ENCODE measurements at regions not wholly inside any gene's neighbourhood (a gene's known extent, or its start where the extent isn't known, plus 50 kb on each side); places are given as distances from the start of the nearest gene placed in this dataset.

DNA sequence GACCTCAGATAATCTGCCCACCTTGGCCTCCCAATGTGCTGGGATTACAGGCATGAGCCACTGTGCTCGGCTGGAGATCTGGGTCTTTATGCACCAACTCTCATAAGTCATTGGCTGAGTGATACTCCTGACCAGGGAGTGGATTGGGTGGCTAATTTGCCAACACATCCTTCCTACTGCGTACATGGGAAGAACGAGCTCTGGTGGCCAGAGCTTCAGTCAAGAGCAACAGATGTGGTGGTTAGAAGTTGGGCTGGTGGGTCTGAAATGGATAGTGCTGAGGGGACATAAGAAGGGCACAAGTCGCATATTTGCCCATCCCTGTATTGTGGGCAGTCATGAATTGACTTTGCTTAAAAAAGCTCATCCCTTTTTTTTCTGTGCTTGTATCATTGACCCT is 74.1 kb upstream of the AMPD3 start:
- Histone ChIP-seq H3K36me3 (ENCODE audit: control insufficient read depth, insufficient read depth, low read length) (no peaks in the 10 kb centered on the region), H2AK9ac (replicated peaks; ENCODE audit: low read depth, low read length, poor library complexity) (no peak overlapping the region), H2BK5ac (ENCODE audit: low read depth, low read length, poor library complexity, severe bottlenecking) (no peak overlapping the region), H4K5ac (ENCODE audit: low read depth, low read length) (no peak overlapping the region; the same call in 1 of the 2 replicates), H2AK5ac (ENCODE audit: low read depth, low read length) (peak overlapping the region; percentile 33; the same call in 1 of the 2 replicates), H4K20me1 (ENCODE audit: insufficient read depth, low read length) (no peaks in the 10 kb centered on the region), H4K91ac (ENCODE audit: insufficient read depth, low read depth, low read length) (no peak overlapping the region), H4K8ac (ENCODE audit: low read depth in 2 of 2, low read length in 2 of 2) (no peak overlapping the region), H3K4ac (ENCODE audit: low read depth, low read length) (peak overlapping the region; percentile 27; the same call in 1 of the 2 replicates), H3K79me1 (ENCODE audit: low read depth in 1 of 2, low read length in 2 of 2) (no peaks in the 10 kb centered on the region), H3K4me2 (ENCODE audit: low read depth, low read length) (no peak overlapping the region), H2BK120ac (ENCODE audit: low read depth, low read length) (peak overlapping the region; percentile 27; the same call in 1 of the 2 replicates), H3K27ac (ENCODE audit: insufficient read depth, low read length) (no peak overlapping the region), H3K9me3 (ENCODE audit: control insufficient read depth, insufficient read depth, low read length) (no peaks in the 10 kb centered on the region), H3K4me3 (ENCODE audit: insufficient read depth, low read depth, low read length) (no peak overlapping the region), H3K27me3 (ENCODE audit: control insufficient read depth, insufficient read depth, low read length) (no peaks in the 10 kb centered on the region), H3K9me1 (ENCODE audit: insufficient read depth, low read length) (peaks cover 9% of the 10 kb centered on the region; the same call in 1 of the 2 replicates), H3K56ac (ENCODE audit: extremely low read depth, insufficient read depth, low read length) (no peak overlapping the region), H2BK20ac (ENCODE audit: low read depth, low read length) (no peak overlapping the region), H3K14ac (replicated peaks; ENCODE audit: low read depth, low read length) (no peak overlapping the region), H2AFZ (replicated peaks; ENCODE audit: low read length, poor library complexity) (no peak overlapping the region), H3K18ac (ENCODE audit: low read depth, low read length) (peak overlapping the region; percentile 11; the same call in 1 of the 2 replicates), H3K4me1 (ENCODE audit: control insufficient read depth, insufficient read depth, low read length) (peaks cover 10% of the 10 kb centered on the region), H2BK15ac (ENCODE audit: low read depth, low read length) (no peak overlapping the region; the same call in 2 of the 3 replicates), H3K23ac (ENCODE audit: low read depth, low read length) (no peak overlapping the region), H3K9ac (ENCODE audit: low read depth, low read length) (no peak overlapping the region)
- no peak for TF ChIP-seq RAD21 (IDR thresholded peaks at IDR 0.05; ENCODE audit: low read length)
- TF ChIP-seq CHD1 (IDR thresholded peaks at IDR 0.05; ENCODE audit: low read depth, low read length): no peak
- TF ChIP-seq, protein P1, sequence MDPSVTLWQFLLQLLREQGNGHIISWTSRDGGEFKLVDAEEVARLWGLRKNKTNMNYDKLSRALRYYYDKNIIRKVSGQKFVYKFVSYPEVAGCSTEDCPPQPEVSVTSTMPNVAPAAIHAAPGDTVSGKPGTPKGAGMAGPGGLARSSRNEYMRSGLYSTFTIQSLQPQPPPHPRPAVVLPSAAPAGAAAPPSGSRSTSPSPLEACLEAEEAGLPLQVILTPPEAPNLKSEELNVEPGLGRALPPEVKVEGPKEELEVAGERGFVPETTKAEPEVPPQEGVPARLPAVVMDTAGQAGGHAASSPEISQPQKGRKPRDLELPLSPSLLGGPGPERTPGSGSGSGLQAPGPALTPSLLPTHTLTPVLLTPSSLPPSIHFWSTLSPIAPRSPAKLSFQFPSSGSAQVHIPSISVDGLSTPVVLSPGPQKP (IDR thresholded peaks at IDR 0.05; ENCODE audit: borderline replicate concordance, low read depth, low read length): no peak
- no peak for TF ChIP-seq CTCF (conservative IDR thresholded peaks at IDR 0.05; ENCODE audit: low read depth, low read length)
- no peak for TF ChIP-seq BHLHE40 (IDR thresholded peaks at IDR 0.05; ENCODE audit: low read depth, low read length)
- no peak for TF ChIP-seq RFX5 (IDR thresholded peaks at IDR 0.05; ENCODE audit: low read depth, low read length)
- TF ChIP-seq FOS (IDR thresholded peaks at IDR 0.05; ENCODE audit: low read depth, low read length): no peak
- no peak for TF ChIP-seq POLR2A (IDR thresholded peaks at IDR 0.05; ENCODE audit: low read depth, low read length)
- no peak for TF ChIP-seq MAFK (IDR thresholded peaks at IDR 0.05; ENCODE audit: low read depth, low read length)
- no peak for TF ChIP-seq MAZ (IDR thresholded peaks at IDR 0.05; ENCODE audit: borderline replicate concordance, low read depth, low read length)
- no peak for TF ChIP-seq SMC3 (IDR thresholded peaks at IDR 0.05; ENCODE audit: low read depth, low read length)
- TF ChIP-seq, protein P2, sequence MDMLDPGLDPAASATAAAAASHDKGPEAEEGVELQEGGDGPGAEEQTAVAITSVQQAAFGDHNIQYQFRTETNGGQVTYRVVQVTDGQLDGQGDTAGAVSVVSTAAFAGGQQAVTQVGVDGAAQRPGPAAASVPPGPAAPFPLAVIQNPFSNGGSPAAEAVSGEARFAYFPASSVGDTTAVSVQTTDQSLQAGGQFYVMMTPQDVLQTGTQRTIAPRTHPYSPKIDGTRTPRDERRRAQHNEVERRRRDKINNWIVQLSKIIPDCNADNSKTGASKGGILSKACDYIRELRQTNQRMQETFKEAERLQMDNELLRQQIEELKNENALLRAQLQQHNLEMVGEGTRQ (IDR thresholded peaks at IDR 0.05; ENCODE audit: low read depth, low read length): no peak
- no peak for TF ChIP-seq RCOR1 (IDR thresholded peaks at IDR 0.05; ENCODE audit: insufficient replicate concordance, low read length)
- no peak for TF ChIP-seq CEBPB (IDR thresholded peaks at IDR 0.05; ENCODE audit: low read depth, low read length)
- TF ChIP-seq MXI1 (IDR thresholded peaks at IDR 0.05; ENCODE audit: borderline replicate concordance, low read depth, low read length): no peak
- TF ChIP-seq NFE2L2 (IDR thresholded peaks at IDR 0.05; ENCODE audit: low read depth, low read length): no peak
- in situ Hi-C loops (cut with MboI; ENCODE audit: low sequenced_read_pairs) (no loop called here), intact Hi-C loops (cut with micrococcal nuclease) (no loop called here), dilution Hi-C loops (cut with HindIII; ENCODE audit: low sequenced_read_pairs, unreplicated experiment) (no loop called here)
- no CpG with 5 or more reads among the region's 4 CpGs for WGBS, 2 experiments (ENCODE audit: extremely low coverage in 2 of 2, insufficient read length in 1 of 2)
- POLR2A ChIA-PET (ENCODE audit: unreplicated experiment): no interaction called here
- no TSS peak for BruUV-seq (replicated peaks)
- DNase-seq: no peak
- no peak for ATAC-seq (ENCODE audit: low read depth)
- CTCF ChIA-PET: no interaction called here

Measured in IMR-90 (cell line).